ENCODE measurements at regions not wholly inside any gene's neighbourhood (a gene's known extent, or its start where the extent isn't known, plus 50 kb on each side); places are given as distances from the start of the nearest gene placed in this dataset.

DNA sequence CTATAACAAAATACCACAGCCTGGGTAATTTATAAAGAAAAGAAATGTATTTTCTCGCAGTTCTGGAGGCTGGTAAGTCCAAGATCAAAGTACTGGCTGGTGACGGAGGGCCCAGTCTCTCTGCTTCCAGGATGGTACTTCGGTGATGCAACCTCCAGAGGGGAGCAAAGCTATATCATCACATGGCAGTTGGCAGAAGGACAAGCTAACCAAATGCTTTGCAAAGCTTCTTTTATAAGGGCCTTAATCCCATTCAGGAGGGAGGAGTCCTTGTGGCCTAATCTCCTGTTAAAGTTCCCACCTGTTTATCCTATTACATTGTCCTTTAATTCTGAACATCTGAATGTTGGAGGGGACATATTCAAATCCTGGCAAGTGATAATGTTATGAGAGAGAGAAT is 134.1 kb upstream of the SP4 start:
- TF ChIP-seq, protein P1, sequence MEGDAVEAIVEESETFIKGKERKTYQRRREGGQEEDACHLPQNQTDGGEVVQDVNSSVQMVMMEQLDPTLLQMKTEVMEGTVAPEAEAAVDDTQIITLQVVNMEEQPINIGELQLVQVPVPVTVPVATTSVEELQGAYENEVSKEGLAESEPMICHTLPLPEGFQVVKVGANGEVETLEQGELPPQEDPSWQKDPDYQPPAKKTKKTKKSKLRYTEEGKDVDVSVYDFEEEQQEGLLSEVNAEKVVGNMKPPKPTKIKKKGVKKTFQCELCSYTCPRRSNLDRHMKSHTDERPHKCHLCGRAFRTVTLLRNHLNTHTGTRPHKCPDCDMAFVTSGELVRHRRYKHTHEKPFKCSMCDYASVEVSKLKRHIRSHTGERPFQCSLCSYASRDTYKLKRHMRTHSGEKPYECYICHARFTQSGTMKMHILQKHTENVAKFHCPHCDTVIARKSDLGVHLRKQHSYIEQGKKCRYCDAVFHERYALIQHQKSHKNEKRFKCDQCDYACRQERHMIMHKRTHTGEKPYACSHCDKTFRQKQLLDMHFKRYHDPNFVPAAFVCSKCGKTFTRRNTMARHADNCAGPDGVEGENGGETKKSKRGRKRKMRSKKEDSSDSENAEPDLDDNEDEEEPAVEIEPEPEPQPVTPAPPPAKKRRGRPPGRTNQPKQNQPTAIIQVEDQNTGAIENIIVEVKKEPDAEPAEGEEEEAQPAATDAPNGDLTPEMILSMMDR (conservative IDR thresholded peaks at IDR 0.05; ENCODE audit: low read depth, low read length), result no peak
- TF ChIP-seq EZH2 (IDR thresholded peaks at IDR 0.05; ENCODE audit: low read length, unreplicated experiment), result no peak
